ENCODE measurements at regions not wholly inside any gene's neighbourhood (a gene's known extent, or its start where the extent isn't known, plus 50 kb on each side); places are given as distances from the start of the nearest gene placed in this dataset.

DNA sequence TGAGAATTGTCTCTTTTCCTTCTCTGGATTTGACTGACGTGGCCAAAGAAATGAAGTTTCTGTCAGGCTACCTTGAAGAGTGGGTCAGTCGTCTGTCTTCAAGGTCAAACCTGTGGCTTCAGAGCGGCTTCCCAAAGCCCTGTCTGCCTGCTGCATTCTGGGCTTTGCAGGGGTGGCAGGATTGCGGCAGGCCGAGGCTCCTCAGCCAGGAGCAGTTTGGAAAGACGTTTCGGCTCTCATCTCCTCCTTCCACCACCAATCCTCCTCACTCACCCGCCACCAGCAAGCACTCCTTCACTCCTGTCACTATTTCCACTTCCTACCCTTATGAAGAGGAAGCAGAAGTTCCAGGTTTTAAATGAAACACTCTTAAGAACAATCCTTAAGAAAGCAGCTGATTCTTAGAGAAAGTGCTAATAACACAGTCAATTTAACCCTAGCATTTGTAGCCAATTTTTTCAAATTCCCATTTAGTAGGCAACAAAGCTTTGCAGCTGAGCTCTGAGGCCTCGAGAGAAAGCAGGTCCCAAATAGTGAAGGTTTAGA, 351.7 kb downstream of the ZNF608 start:
- Histone ChIP-seq H3K27ac (no peak overlapping the region), H3K36me3 (ENCODE audit: low read depth) (no peaks in the 10 kb centered on the region), H3K9me3 (ENCODE audit: low read depth) (no peaks in the 10 kb centered on the region), H3K9me2 (ENCODE audit: insufficient read depth) (no peaks in the 10 kb centered on the region), H3F3A (ENCODE audit: insufficient read depth) (no peaks in the 10 kb centered on the region), H3K27me3 (replicated peaks; ENCODE audit: insufficient read depth) (peaks cover 13% of the 10 kb centered on the region), H3K4me3 (no peak overlapping the region), H3K4me1 (ENCODE audit: insufficient read depth) (no peaks in the 10 kb centered on the region), H4K20me1 (ENCODE audit: insufficient read depth) (no peaks in the 10 kb centered on the region), H3K4me2 (ENCODE audit: unreplicated experiment) (no peak overlapping the region), H3K9ac (no peak overlapping the region), H3K79me2 (ENCODE audit: insufficient read depth) (no peaks in the 10 kb centered on the region), H2AFZ (no peak overlapping the region)
- in situ Hi-C loops (cut with MboI), result no loop called here
- 68 to 70% methylated on average over 9 of the region's 9 CpGs for WGBS, 2 experiments (ENCODE audit: low coverage in 1 of 2, low lambda C conversion rate in 2 of 2, missing lambda C conversion rate in 2 of 2)
- no peak for DNase-seq
- no peak for TF ChIP-seq EZH2 (IDR thresholded peaks at IDR 0.05; ENCODE audit: insufficient read depth, poor library complexity, severe bottlenecking)
- TF ChIP-seq EZH2phosphoT487 (IDR thresholded peaks at IDR 0.05; ENCODE audit: insufficient read depth, low read depth), result no peak

DNA sequence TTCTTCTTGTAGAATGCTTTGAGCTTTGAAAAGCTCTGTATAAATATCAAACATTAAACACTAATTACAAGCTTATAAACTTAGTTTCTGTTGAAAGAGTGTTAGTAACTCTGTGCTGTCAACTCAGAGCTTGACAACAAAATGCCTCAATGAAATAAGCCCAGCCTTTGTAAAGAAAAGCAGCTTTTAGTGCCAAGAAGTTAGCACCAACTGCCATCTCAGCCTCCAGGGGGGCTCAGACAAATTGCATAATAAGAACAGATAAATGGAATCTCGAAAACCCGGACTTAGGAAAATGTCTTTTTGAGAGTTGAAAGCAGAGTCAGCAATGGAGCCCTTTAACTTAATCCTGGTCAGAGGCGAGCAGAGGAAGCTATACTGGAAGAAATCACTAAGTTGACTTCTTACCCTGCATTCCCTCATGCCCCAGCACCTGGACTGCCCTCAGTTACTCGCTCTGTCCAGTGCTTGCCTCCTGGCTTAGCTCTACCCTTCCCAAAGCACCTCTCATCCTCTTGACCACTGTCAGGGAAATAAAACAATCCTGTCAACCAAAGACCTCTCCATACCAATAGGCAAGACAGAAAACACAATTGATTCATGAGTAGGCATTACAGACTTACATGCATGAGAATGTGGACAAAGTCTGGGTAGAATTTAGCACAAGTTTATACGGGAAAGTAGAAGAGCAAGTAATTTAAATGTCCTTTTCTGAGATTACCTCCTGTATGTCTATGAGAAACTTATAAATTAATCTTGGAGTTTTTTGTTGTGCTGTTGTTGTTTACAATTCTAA, 352.7 kb downstream of the ZNF608 start:
- Histone ChIP-seq H3K4me3 (no peak overlapping the region), H3F3A (ENCODE audit: insufficient read depth) (no peaks in the 10 kb centered on the region), H3K9ac (no peak overlapping the region), H4K20me1 (ENCODE audit: insufficient read depth) (no peaks in the 10 kb centered on the region), H3K4me1 (ENCODE audit: insufficient read depth) (no peaks in the 10 kb centered on the region), H3K36me3 (ENCODE audit: low read depth) (no peaks in the 10 kb centered on the region), H3K9me2 (ENCODE audit: insufficient read depth) (no peaks in the 10 kb centered on the region), H3K9me3 (ENCODE audit: low read depth) (no peaks in the 10 kb centered on the region), H3K79me2 (ENCODE audit: insufficient read depth) (no peaks in the 10 kb centered on the region), H2AFZ (no peak overlapping the region), H3K4me2 (ENCODE audit: unreplicated experiment) (no peak overlapping the region), H3K27ac (no peak overlapping the region), H3K27me3 (replicated peaks; ENCODE audit: insufficient read depth) (peaks cover 13% of the 10 kb centered on the region; the same call in 1 of the 2 replicates)
- WGBS, 2 experiments (ENCODE audit: low coverage in 1 of 2, low lambda C conversion rate in 2 of 2, missing lambda C conversion rate in 2 of 2), result 56 to 61% methylated on average over 5 of the region's 5 CpGs
- in situ Hi-C loops (cut with MboI), result no loop called here
- TF ChIP-seq EZH2 (IDR thresholded peaks at IDR 0.05; ENCODE audit: insufficient read depth, poor library complexity, severe bottlenecking) (no peak), EZH2phosphoT487 (IDR thresholded peaks at IDR 0.05; ENCODE audit: insufficient read depth, low read depth) (no peak)
- no peak for DNase-seq

DNA sequence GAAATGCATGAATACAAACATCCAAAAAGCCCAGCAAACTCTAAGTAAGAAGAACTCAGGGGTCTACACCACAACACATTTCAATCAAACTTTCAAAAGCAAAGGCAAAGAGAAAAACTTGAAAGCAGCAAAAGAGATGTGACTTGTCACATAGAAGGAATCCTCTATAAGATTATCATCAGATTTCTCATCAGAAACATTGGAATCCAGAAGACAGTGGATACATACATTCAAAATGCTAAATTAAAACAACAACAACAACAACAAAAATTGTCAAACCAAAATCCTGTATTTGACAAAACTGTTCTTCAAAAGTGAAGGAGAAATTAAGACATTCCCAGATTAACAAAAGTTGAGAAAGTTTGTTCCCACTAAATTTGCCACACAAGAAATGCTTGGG, 362.7 kb downstream of the ZNF608 start:
- no peak for DNase-seq
- Histone ChIP-seq H2AFZ (no peak overlapping the region), H3K9ac (no peak overlapping the region), H3K27ac (no peak overlapping the region), H3K27me3 (replicated peaks; ENCODE audit: insufficient read depth) (no peaks in the 10 kb centered on the region), H3K36me3 (ENCODE audit: low read depth) (no peaks in the 10 kb centered on the region), H3K79me2 (ENCODE audit: insufficient read depth) (no peaks in the 10 kb centered on the region), H3K9me3 (ENCODE audit: low read depth) (no peaks in the 10 kb centered on the region), H3K4me2 (ENCODE audit: unreplicated experiment) (no peak overlapping the region), H4K20me1 (ENCODE audit: insufficient read depth) (no peaks in the 10 kb centered on the region), H3F3A (ENCODE audit: insufficient read depth) (no peaks in the 10 kb centered on the region), H3K9me2 (ENCODE audit: insufficient read depth) (no peaks in the 10 kb centered on the region), H3K4me1 (ENCODE audit: insufficient read depth) (no peaks in the 10 kb centered on the region), H3K4me3 (no peak overlapping the region)
- in situ Hi-C loops (cut with MboI), result no loop called here
- TF ChIP-seq EZH2 (IDR thresholded peaks at IDR 0.05; ENCODE audit: insufficient read depth, poor library complexity, severe bottlenecking) (no peak), EZH2phosphoT487 (IDR thresholded peaks at IDR 0.05; ENCODE audit: insufficient read depth, low read depth) (no peak)

DNA sequence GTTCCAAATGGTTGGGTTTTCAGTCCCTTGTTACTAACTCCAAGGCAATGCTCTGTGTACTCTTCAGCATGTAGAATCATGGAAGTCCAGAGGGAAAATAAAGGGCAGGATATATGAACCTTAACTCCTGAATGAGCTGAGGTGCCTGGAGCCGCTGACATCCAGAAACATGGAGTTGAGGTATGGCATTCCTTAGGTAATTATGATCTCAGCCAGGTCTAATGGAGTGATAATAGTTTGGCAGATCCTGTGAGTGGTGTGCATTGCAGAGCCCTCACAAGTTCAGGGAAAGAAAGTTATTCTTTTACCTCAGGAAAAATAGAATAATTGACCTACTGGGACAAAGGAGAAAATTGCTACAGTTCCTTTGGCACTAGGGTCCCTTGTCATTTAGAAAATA, 369.1 kb downstream of the ZNF608 start:
- H3K9ac ChIP-seq, result no peak overlapping the region
- TF ChIP-seq EZH2 (IDR thresholded peaks at IDR 0.05; ENCODE audit: insufficient read depth, poor library complexity, severe bottlenecking) (no peak), EZH2phosphoT487 (IDR thresholded peaks at IDR 0.05; ENCODE audit: insufficient read depth, low read depth) (no peak)
- H3F3A ChIP-seq (ENCODE audit: insufficient read depth), result no peaks in the 10 kb centered on the region
- no peaks in the 10 kb centered on the region for H3K9me3 ChIP-seq (ENCODE audit: low read depth)
- no peak overlapping the region for H3K4me3 ChIP-seq
- no peaks in the 10 kb centered on the region for H3K9me2 ChIP-seq (ENCODE audit: insufficient read depth)
- H3K27ac ChIP-seq, result no peak overlapping the region
- no peak for DNase-seq
- H2AFZ ChIP-seq, result no peak overlapping the region
- no peaks in the 10 kb centered on the region for H3K79me2 ChIP-seq (ENCODE audit: insufficient read depth)
- H3K27me3 ChIP-seq (replicated peaks; ENCODE audit: insufficient read depth), result no peaks in the 10 kb centered on the region
- H3K36me3 ChIP-seq (ENCODE audit: low read depth), result no peaks in the 10 kb centered on the region
- H3K4me1 ChIP-seq (ENCODE audit: insufficient read depth), result no peaks in the 10 kb centered on the region
- in situ Hi-C loops (cut with MboI), result no loop called here
- 91 to 100% methylated on average over 1 of the region's 1 CpG for WGBS, 2 experiments (ENCODE audit: low coverage in 1 of 2, low lambda C conversion rate in 2 of 2, missing lambda C conversion rate in 2 of 2)
- no peak overlapping the region for H3K4me2 ChIP-seq (ENCODE audit: unreplicated experiment)
- no peaks in the 10 kb centered on the region for H4K20me1 ChIP-seq (ENCODE audit: insufficient read depth)
